PC-9 (cell line): ENCODE measurements at regions not wholly inside any gene's neighbourhood (a gene's known extent, or its start where the extent isn't known, plus 50 kb on each side); places are given as distances from the start of the nearest gene placed in this dataset.
"Not testable (repeated sequence)": the region's sequence is repeated elsewhere in the genome, so short reads cannot be mapped to it uniquely, and the experiment has no call there.

Source experiments
- CTCF ChIP-seq: fragments of 200-600 bp; sonication (generic); conservative IDR thresholded peaks from 2 replicates; pipeline ENCODE4 v1.6.1; 2017; ENCODE audit warnings: mixed run types, antibody characterized with exemption, mild to moderate bottlenecking, moderate library complexity
- EZH2 ChIP-seq: fragments of 200-600 bp; sonication (generic); IDR thresholded peaks from 2 replicates; pipeline ENCODE4 v1.8.0; 2017; ENCODE audit warnings: antibody characterized with exemption, low read depth

GRCh38 chr3:10695186-10695585, 120.8 kb upstream of the SLC6A11 start:
- not testable (repeated sequence) for TF ChIP-seq CTCF, EZH2
